Tibial artery (tissue), 4 donors: ENCODE measurements at regions not wholly inside any gene's neighbourhood (a gene's known extent, or its start where the extent isn't known, plus 50 kb on each side); places are given as distances from the start of the nearest gene placed in this dataset.

Source experiments
- DNase-seq, 2 donors: peaks; one replicate each; pipeline ENCODE4 v3.0.0-alpha.2; 2019
- H3K27ac ChIP-seq, 2 donors: fragments of 200-600 bp; sonication (generic) in 1 of 2; 1 replicate in 1 of 2; 2 replicates in 1 of 2; pipeline ENCODE4 v1.5.1; 2018 to 2019; ENCODE audit warnings: mild to moderate bottlenecking in 1 of 2
- H3K27me3 ChIP-seq, 2 donors: fragments of 200-600 bp; sonication (generic) in 1 of 2; one replicate each; pipeline versions ENCODE4 v1.5.1 to v1.6.0; 2016 to 2019
- H3K36me3 ChIP-seq, 3 donors: fragments of 200-600 bp; sonication (generic) in 2 of 3; one replicate each; pipeline ENCODE4 v1.5.1; 2016 to 2019; ENCODE audit warnings: mild to moderate bottlenecking in 2 of 3
- H3K4me1 ChIP-seq, 4 donors: fragments of 200-600 bp; sonication (generic) in 2 of 4; 1 replicate in 3 of 4; 2 replicates in 1 of 4; pipeline ENCODE4 v1.5.1; 2016 to 2019
- H3K4me3 ChIP-seq, 2 donors: fragments of 200-600 bp; sonication (generic) in 1 of 2; 1 replicate in 1 of 2; 2 replicates in 1 of 2; pipeline ENCODE4 v1.5.1; 2018 to 2019; ENCODE audit warnings: mild to moderate bottlenecking in 2 of 2
- H3K9me3 ChIP-seq, 3 donors: fragments of 200-600 bp; sonication (generic) in 1 of 3; one replicate each; pipeline ENCODE4 v1.5.1; 2016 to 2019
- CTCF ChIP-seq, 2 experiments: fragments of 200-600 bp in 1 of 2; fragments of 450-650 bp in 1 of 2; IDR thresholded peaks; one replicate each; pipeline ENCODE4 v1.5.1; 2017 to 2019; ENCODE audit warnings: antibody characterized with exemption in 2 of 2, mild to moderate bottlenecking in 1 of 2, moderate library complexity in 1 of 2
- intact Hi-C: fragments of 100-400 bp; cut with DNase I; formaldehyde crosslinking; loops from one replicate; pipeline ENCODE4 v1.15.0; 2023; ENCODE audit warnings: low total_unique reads

- no peaks in the 10 kb centered on the region for H3K36me3 ChIP-seq
- intact Hi-C loops, result no loop called here
These were observed 482.4 kb upstream of the CAMK1G start for GRCh38 chr1:209101106-209101505.

GRCh38 chr1:209102120-209102519, 481.4 kb upstream of the CAMK1G start:
- TF ChIP-seq CTCF (IDR thresholded peaks at IDR 0.05), result no peak
- Histone ChIP-seq H3K36me3 (no peaks in the 10 kb centered on the region), H3K27me3 (no peaks in the 10 kb centered on the region), H3K4me1 (peaks cover 0 to 5% (median 0%) of the 10 kb centered on the region in 4 donors), H3K27ac (no peak overlapping the region), H3K9me3 (no peaks in the 10 kb centered on the region), H3K4me3 (no peak overlapping the region)
- intact Hi-C loops, result no loop called here
- no peak for DNase-seq

More at GRCh38 chr1:209101106-209101505, 482.4 kb upstream of the CAMK1G start:
- Histone ChIP-seq H3K27ac (no peak overlapping the region), H3K4me3 (no peak overlapping the region), H3K27me3 (no peaks in the 10 kb centered on the region), H3K9me3 (no peaks in the 10 kb centered on the region), H3K4me1 (peaks cover 0 to 5% (median 0%) of the 10 kb centered on the region in 4 donors)
- TF ChIP-seq CTCF (IDR thresholded peaks at IDR 0.05), result no peak
- DNase-seq, result no peak

- H3K9me3 ChIP-seq, result no peaks in the 10 kb centered on the region
- no peak for DNase-seq
- no peak overlapping the region for H3K27ac ChIP-seq
- H3K4me3 ChIP-seq, result no peak overlapping the region
- H3K4me1 ChIP-seq, result peaks cover 0 to 5% (median 0%) of the 10 kb centered on the region in 4 donors
- intact Hi-C loops, result no loop called here
- no peaks in the 10 kb centered on the region for H3K27me3 ChIP-seq
- no peak for TF ChIP-seq CTCF (IDR thresholded peaks at IDR 0.05)
- no peaks in the 10 kb centered on the region for H3K36me3 ChIP-seq
These were observed 481.0 kb upstream of the CAMK1G start for GRCh38 chr1:209102531-209102930.

GRCh38 chr1:209103092-209103491, 480.4 kb upstream of the CAMK1G start:
- TF ChIP-seq CTCF (IDR thresholded peaks at IDR 0.05), result no peak
- Histone ChIP-seq H3K9me3 (no peaks in the 10 kb centered on the region), H3K27ac (no peak overlapping the region), H3K27me3 (no peaks in the 10 kb centered on the region), H3K36me3 (no peaks in the 10 kb centered on the region), H3K4me1 (peaks cover 0 to 5% (median 0%) of the 10 kb centered on the region in 4 donors), H3K4me3 (no peak overlapping the region)
- intact Hi-C loops, result no loop called here
- no peak for DNase-seq

- no peak for DNase-seq
- no peak for TF ChIP-seq CTCF (IDR thresholded peaks at IDR 0.05)
- no peaks in the 10 kb centered on the region for H3K27me3 ChIP-seq
- intact Hi-C loops, result no loop called here
- H3K36me3 ChIP-seq, result no peaks in the 10 kb centered on the region
- H3K27ac ChIP-seq, result no peak overlapping the region
- no peak overlapping the region for H3K4me3 ChIP-seq
- H3K9me3 ChIP-seq, result no peaks in the 10 kb centered on the region
- peaks cover 0 to 5% (median 0%) of the 10 kb centered on the region in 4 donors for H3K4me1 ChIP-seq
These were observed 478.9 kb upstream of the CAMK1G start for GRCh38 chr1:209104646-209105045.

GRCh38 chr1:209105701-209106100, 477.8 kb upstream of the CAMK1G start:
- no peak for DNase-seq
- Histone ChIP-seq H3K4me1 (peaks cover 0 to 5% (median 0%) of the 10 kb centered on the region in 4 donors), H3K4me3 (no peak overlapping the region), H3K27me3 (no peaks in the 10 kb centered on the region), H3K27ac (no peak overlapping the region), H3K9me3 (no peaks in the 10 kb centered on the region), H3K36me3 (no peaks in the 10 kb centered on the region)
- TF ChIP-seq CTCF (IDR thresholded peaks at IDR 0.05), result no peak
- intact Hi-C loops, result no loop called here
